Stimulated activated CD8-positive, alpha-beta memory T cell treated with anti-CD3 and anti-CD28 coated beads, Interleukin-7, amount 100 ng/mL, for 1 hour (primary cell): ENCODE measurements at regions not wholly inside any gene's neighbourhood (a gene's known extent, or its start where the extent isn't known, plus 50 kb on each side); places are given as distances from the start of the nearest gene placed in this dataset.
"Not testable (repeated sequence)": the region's sequence is repeated elsewhere in the genome, so short reads cannot be mapped to it uniquely, and the experiment has no call there.

Source experiments
- DNase-seq, 2 donors: peaks; one replicate each; pipeline ENCODE4 v3.0.0-alpha.2; 2020; ENCODE audit warnings: low read depth in 2 of 2

GRCh38 chr10:4162571-4163286 lies 377.7 kb upstream of the KLF6 start:
- no peak for DNase-seq

GRCh38 chr10:4159173-4159572 lies 374.2 kb upstream of the KLF6 start:
- DNase-seq, result no peak

- no peak for DNase-seq
Observed at GRCh38 chr10:4154191-4154715, 369.2 kb upstream of the KLF6 start.

- no peak for DNase-seq
Observed at GRCh38 chr10:4151466-4151865, 366.5 kb upstream of the KLF6 start.

- DNase-seq, result no peak
Observed at GRCh38 chr10:4150676-4151075, 365.7 kb upstream of the KLF6 start.

GRCh38 chr10:4149460-4149859 lies 364.5 kb upstream of the KLF6 start:
- DNase-seq, result not testable (repeated sequence)

GRCh38 chr10:4147245-4147644 lies 362.2 kb upstream of the KLF6 start:
- DNase-seq, result no peak

GRCh38 chr10:4144817-4145216 lies 359.8 kb upstream of the KLF6 start:
- DNase-seq, result no peak

- DNase-seq, result no peak
Observed at GRCh38 chr10:4141471-4141870, 356.5 kb upstream of the KLF6 start.

- no peak for DNase-seq
Observed at GRCh38 chr10:4138146-4138721, 353.2 kb upstream of the KLF6 start.

- DNase-seq, result no peak
Observed at GRCh38 chr10:4137299-4137698, 352.3 kb upstream of the KLF6 start.

GRCh38 chr10:4136121-4136520 lies 351.1 kb upstream of the KLF6 start:
- DNase-seq, result no peak

- no peak for DNase-seq
Observed at GRCh38 chr10:4132216-4132556, 347.2 kb upstream of the KLF6 start.

GRCh38 chr10:4131407-4132215 lies 346.6 kb upstream of the KLF6 start:
- no peak for DNase-seq

GRCh38 chr10:4130685-4131084 lies 345.7 kb upstream of the KLF6 start:
- no peak for DNase-seq

- DNase-seq, result no peak
Observed at GRCh38 chr10:4129866-4130477, 345.0 kb upstream of the KLF6 start.

- no peak for DNase-seq
Observed at GRCh38 chr10:4127518-4128315, 342.7 kb upstream of the KLF6 start.

- no peak for DNase-seq
Observed at GRCh38 chr10:4125776-4126175, 340.8 kb upstream of the KLF6 start.

GRCh38 chr10:4121502-4122380 lies 336.7 kb upstream of the KLF6 start:
- no peak for DNase-seq

GRCh38 chr10:4120096-4120853 lies 335.3 kb upstream of the KLF6 start:
- no peak for DNase-seq
